ENCODE measurements at regions not wholly inside any gene's neighbourhood (a gene's known extent, or its start where the extent isn't known, plus 50 kb on each side); places are given as distances from the start of the nearest gene placed in this dataset.
"Not testable (repeated sequence)": the region's sequence is repeated elsewhere in the genome, so short reads cannot be mapped to it uniquely, and the experiment has no call there.

- no peak for DNase-seq (ENCODE audit: low read depth in 2 of 2)
These were observed 208.5 kb downstream of the FGF9 start for GRCh38 chr13:21879263-21879914.

GRCh38 chr13:21882766-21883165, 211.9 kb downstream of the FGF9 start:
- no peak for DNase-seq (ENCODE audit: low read depth in 2 of 2)

- no peak for DNase-seq (ENCODE audit: low read depth in 2 of 2)
These were observed 212.8 kb downstream of the FGF9 start for GRCh38 chr13:21883713-21884112.

DNA sequence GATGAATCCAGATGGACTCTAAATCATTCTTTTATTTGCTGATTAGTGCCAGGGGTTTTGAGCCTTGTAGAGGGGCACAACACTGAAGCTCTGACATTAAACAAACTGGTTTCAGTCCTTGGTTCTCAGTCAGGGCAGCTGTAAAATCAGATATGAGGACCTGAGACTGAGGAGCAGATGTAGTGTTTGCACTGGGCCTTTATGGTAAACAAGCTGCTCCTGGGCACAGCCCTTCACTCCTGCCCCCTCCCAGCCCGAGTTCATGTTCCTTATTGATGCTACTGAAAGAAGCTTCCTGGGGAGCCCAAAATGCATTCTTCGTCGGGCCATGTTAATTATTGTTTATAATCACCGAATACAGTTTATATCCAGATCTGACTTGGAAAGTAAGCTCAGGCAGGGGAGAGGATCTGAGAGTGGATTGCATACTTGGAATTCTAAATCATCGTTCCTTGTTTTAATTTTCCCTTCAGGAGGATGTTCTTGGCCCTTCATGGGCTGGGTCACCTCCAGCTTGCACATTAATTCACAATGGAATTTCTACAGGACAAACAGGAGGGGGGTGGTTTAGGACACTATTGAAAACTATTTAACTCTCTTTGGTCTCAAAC, 213.5 kb downstream of the FGF9 start:
- no peak for DNase-seq (ENCODE audit: low read depth in 2 of 2)

DNA sequence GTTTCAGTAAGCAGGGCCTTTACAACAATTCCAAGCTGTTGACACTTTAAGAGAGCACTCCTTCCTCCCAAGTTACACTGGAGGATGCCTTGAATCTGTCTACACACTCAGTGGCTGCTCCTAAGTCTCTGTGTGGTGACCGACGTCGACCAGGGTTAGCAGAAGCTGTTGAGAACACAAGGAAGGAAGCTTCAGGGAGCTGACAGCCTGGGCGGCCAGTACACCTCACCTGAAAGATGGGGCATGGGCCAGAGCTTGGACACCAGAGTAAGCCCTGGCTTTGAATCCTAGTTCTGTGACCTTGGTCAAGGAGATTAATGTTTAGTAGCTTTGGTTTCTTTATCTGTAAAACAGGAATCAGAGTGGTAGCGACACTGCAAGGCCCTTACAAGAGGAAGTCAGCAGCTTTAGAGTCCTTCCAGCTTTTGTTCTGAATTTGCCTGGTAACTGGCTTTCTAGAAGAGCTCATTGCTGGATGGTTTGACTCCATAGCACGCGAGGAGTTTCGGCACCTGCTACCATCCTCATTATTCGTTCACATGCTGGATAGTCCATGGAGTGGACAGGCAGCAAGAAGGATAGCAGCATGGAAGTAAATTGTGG, 214.2 kb downstream of the FGF9 start:
- DNase-seq (ENCODE audit: low read depth in 2 of 2) = no peak

- no peak for DNase-seq (ENCODE audit: low read depth in 2 of 2)
These were observed 214.9 kb downstream of the FGF9 start for GRCh38 chr13:21885714-21886224.

GRCh38 chr13:21889651-21890050, 218.8 kb downstream of the FGF9 start:
- DNase-seq (ENCODE audit: low read depth in 2 of 2) = no peak

- not testable (repeated sequence) for DNase-seq (ENCODE audit: low read depth in 2 of 2)
These were observed 219.3 kb downstream of the FGF9 start for GRCh38 chr13:21890220-21890619.

DNA sequence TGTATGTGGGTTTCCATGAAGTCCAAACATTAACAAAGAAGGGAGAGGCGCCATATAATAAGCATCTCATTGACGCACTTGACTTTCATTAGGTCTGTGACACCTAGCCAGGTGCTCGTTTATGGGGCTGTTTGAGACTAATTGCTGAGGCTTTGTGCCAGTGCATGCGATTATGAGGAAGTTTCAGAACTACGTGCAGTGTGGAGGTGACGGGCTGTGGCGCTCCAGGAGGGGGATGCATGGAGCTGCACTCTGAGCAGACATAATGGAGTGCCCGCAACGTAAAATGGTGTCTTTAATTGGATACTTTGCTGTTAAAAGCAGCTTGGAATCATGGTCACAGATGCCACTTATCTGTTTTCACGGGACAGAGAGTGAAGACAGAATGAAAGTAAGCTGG, 223.2 kb downstream of the FGF9 start:
- DNase-seq (ENCODE audit: low read depth in 2 of 2) = no peak

- DNase-seq (ENCODE audit: low read depth in 2 of 2) = no peak
These were observed 224.1 kb downstream of the FGF9 start for GRCh38 chr13:21894703-21895699.

- DNase-seq (ENCODE audit: low read depth in 2 of 2) = no peak
These were observed 224.9 kb downstream of the FGF9 start for GRCh38 chr13:21895779-21896178.

- no peak for DNase-seq (ENCODE audit: low read depth in 2 of 2)
These were observed 226.3 kb downstream of the FGF9 start for GRCh38 chr13:21897161-21897560.

GRCh38 chr13:21898459-21898858, 227.6 kb downstream of the FGF9 start:
- no peak for DNase-seq (ENCODE audit: low read depth in 2 of 2)

DNA sequence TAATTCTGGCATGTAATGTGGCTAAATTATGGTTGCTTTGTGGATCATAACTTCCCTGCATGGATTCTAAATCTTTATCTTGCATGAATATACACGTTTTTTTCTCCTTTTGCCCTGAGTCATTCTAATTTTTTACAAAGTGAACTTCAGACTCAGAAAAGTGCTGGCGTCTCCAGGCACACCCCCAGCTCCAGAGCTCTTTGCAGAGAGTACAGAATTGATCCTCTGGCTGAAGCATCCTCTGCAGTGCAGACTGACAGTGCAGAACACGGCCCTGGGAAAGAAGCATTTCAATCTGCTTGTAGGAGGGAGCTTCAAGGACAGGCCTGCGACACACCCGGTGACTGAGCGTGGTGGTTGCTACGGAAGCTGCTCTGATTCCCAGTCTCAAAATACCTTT, 228.1 kb downstream of the FGF9 start:
- no peak for DNase-seq (ENCODE audit: low read depth in 2 of 2)

DNA sequence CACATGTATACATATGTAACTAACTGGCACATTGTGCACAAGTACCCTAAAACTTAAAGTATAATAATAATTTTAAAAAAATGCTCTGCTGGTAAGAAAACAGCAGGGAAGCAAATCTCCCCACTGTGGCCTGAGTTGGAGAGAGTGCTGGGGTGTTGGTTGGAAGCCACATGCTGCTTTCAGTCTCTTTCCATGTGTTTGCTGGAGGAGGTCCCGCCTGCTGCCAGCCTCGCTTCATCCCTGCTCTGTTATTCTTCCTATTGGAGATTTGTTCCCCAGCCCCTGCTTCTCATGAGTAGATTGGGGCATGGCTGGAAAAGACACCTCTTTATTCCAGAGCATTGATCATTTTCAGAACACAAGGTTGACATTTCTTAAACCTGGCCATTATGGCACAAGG, 230.5 kb downstream of the FGF9 start:
- DNase-seq (ENCODE audit: low read depth in 2 of 2) = no peak

DNA sequence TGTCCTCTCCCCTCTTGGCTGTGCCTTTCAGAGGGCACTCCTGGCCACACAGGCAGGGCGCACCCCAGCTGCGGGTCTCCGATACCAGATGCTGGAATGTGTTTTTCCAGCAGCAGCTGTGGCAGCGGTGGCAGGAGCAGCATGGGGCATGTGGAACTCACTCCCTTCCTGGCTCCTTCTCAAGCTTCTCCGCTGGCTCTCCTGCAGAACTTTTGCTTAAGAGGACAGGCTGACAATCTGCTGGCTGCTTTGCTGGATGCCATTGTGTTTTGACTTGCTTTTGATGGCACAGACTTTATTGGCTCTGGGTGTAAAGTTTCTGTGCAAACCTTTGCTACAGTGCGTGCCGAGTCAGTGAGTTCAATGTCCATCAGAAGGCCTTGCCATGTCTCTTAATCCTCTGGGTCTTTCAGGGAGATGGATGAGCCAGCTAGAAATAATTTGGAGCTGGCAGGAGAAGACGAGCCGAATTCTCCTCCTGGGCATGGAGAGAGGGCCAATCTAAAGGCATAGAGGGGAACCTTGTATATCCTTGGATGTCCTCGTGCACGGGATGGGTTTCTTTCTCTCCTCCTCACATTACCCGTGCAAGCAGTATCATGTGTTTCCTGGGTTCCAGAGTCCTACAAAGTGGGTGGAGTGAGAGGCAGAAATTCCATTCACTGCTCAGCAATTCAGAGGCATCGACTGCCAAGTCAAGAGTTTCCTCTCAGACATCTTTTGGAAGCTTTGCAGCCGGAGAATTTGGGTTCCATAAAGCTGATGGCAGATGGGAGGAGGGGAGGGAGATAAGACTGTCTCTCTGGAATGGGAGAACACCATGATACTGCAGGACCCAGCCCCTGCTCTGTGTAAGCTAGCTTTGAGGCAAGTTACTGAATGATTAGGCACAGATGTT, 231.2 kb downstream of the FGF9 start:
- DNase-seq (ENCODE audit: low read depth in 2 of 2) = no peak

DNA sequence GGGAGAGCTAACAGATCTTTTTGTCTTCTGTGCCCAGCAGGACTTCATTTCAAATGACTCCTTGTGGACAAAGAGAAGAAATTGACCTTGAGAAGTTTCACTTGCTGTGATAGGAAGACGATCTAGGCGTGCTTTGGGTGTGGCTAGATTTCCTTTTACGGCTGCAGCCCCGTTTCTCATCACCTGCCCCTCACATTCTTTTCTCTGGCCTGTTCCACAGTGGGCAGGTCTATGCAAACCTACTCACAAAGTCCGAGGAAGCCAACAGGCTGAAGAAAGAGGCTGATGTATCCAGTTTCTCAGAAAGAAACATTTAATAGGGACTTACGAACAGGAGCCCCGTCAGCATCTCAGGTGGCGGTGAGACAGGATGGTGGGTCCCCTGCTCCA, 231.8 kb downstream of the FGF9 start:
- DNase-seq (ENCODE audit: low read depth in 2 of 2) = no peak

DNA sequence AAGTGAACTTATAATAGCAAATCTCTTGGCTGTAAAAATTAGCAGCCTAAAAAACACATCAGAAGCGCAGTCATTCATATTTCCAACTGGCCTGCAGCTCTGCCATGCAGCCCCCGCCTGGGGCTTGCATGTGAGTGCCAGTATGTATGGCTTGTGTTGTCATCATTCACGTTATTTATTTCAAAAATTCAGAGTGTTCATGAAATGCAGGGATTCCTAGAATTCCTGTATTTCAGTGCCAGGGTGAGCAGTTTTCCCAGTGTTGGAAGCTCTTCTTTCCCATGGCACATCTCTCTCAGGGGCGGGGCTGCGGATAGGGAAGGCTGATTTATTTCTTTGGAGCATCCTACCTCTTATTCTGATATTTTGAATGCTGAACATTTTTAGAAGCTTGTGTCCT, 234.6 kb downstream of the FGF9 start:
- no peak for DNase-seq (ENCODE audit: low read depth in 2 of 2)

- DNase-seq (ENCODE audit: low read depth in 2 of 2) = no peak
These were observed 238.5 kb downstream of the FGF9 start for GRCh38 chr13:21909331-21909730.

GRCh38 chr13:21910546-21910945, 239.7 kb downstream of the FGF9 start:
- no peak for DNase-seq (ENCODE audit: low read depth in 2 of 2)
